ENCODE measurements at regions not wholly inside any gene's neighbourhood (a gene's known extent, or its start where the extent isn't known, plus 50 kb on each side); places are given as distances from the start of the nearest gene placed in this dataset.

DNA sequence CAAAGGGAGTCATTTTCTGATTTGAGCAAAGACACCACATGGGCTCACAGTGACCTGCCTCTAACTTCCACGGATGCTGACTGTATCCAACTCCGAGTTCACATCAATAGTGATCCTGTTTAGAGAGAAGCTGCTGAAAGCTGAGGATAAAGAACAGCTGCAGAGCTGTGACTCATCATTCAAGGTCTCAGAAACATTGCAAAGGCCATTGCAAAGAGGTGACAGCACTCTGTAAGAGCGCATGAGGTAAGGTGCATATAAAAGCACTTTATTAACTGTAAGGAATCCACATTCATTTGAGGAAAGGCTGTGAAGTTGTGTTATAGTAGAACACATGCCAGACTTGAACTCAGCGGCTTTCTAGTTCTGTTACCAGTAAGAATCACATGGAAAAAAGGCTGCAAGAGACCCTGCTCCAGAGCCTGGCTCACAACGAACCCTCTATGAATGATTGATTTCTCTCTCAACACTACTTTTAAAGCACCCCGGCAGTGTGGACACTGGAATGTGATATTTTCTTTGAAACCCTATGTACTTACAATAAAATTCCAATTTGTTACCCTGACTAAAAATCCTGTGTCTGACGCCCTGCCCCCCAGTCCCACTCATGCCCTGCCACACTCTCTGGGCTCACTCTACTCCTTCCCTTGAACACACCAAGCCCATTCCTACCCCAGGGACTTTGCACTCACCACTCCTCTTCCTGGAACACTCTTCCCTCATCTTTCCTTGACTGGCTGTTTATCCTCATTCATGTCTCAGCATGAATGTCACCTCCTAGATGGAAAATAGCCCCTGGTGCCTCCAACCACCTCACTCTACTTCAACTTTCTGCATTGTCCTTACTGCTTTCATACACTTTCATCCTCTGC, 111.2 kb downstream of the LSM3 start:
- TF ChIP-seq, protein P1, sequence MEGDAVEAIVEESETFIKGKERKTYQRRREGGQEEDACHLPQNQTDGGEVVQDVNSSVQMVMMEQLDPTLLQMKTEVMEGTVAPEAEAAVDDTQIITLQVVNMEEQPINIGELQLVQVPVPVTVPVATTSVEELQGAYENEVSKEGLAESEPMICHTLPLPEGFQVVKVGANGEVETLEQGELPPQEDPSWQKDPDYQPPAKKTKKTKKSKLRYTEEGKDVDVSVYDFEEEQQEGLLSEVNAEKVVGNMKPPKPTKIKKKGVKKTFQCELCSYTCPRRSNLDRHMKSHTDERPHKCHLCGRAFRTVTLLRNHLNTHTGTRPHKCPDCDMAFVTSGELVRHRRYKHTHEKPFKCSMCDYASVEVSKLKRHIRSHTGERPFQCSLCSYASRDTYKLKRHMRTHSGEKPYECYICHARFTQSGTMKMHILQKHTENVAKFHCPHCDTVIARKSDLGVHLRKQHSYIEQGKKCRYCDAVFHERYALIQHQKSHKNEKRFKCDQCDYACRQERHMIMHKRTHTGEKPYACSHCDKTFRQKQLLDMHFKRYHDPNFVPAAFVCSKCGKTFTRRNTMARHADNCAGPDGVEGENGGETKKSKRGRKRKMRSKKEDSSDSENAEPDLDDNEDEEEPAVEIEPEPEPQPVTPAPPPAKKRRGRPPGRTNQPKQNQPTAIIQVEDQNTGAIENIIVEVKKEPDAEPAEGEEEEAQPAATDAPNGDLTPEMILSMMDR (IDR thresholded peaks at IDR 0.05; ENCODE audit: low read depth, low read length, missing control alignments): no peak
- no peak overlapping the region for H3K4me3 ChIP-seq (replicated peaks; ENCODE audit: low read depth, low read length)
- DNase-seq (ENCODE audit: extremely low read depth, low read depth): peak; percentile 96

DNA sequence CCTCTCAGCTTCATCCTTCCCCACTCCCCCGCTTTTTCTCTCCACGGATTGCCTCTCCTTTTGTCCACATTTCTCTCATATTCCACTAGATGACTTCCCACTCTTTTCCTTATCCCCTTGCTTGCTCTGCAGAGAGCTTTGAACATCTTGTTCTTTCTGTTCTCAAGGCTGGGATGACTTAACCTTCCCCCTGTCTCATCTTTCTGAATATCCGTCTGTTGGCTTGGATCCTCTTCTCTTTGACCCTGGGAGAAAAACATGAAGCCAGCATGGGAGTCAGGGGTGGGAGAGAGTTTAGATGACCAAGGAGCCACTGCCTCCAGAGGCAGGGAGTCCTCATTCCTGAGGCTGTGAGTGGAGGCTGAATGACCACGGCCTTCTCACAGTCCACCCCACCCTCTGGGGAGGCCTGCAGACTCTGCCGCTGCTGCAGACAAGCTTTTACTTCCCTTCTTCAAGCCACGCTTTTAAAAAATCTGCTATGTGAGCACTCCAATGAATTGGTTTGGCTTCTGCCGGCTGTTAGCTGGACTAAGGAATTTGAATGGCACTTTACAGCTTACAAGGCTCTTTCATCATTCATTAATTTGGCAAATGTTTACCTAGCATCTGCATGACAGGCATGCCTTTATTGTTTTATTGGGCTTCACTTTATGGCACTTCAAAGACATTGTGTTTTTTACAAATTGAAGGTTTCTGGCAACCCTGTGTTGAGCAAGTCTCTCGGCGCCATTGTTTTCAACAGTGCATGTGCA, 111.6 kb upstream of the SLC6A6 start:
- DNase-seq (ENCODE audit: extremely low read depth, low read depth): no peak
- TF ChIP-seq, protein P1 (IDR thresholded peaks at IDR 0.05; ENCODE audit: low read depth, low read length, missing control alignments): no peak
- no peak overlapping the region for H3K4me3 ChIP-seq (replicated peaks; ENCODE audit: low read depth, low read length)

DNA sequence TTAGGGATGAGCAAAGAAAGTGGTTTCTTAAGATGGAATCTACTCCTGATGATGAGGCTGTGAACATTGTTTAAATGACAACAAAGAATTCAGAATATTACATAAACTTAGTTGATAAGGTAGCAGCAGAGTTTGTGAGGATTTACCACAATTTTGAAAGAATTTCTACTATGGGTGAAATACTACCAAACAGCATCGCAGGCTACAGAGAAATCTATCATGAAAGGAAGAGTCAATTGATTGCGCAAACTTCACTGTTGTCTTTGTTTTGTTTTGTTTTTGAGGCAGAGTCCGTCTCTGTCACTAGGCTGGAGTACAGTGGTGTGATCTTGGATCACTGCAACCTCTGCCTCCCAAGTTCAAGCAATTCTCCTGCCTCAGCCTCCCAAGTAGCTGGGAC, 107.4 kb upstream of the SLC6A6 start:
- TF ChIP-seq, protein P1 (IDR thresholded peaks at IDR 0.05; ENCODE audit: low read depth, low read length, missing control alignments): no peak
- DNase-seq (ENCODE audit: extremely low read depth, low read depth): no peak
- H3K4me3 ChIP-seq (replicated peaks; ENCODE audit: low read depth, low read length): no peak overlapping the region

DNA sequence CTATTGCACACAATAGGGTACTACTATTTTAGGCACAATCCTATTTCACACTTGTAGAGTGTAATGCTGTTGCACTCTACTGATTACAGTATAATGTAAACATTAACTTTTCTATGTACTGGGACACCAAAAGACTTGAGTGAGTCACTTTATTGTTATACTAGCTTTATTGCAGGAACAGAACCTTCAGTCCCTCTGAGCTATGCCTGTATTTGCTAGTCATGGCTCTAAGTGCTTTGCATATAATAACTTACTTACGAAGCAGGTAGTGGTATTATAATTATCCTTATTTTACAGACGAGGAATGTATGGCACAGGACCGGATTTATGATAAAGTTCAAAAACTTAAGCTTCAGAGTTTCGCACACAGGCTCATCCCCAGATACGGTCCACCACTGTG, 106.6 kb upstream of the SLC6A6 start:
- TF ChIP-seq, protein P1 (IDR thresholded peaks at IDR 0.05; ENCODE audit: low read depth, low read length, missing control alignments): no peak
- DNase-seq (ENCODE audit: extremely low read depth, low read depth): no peak
- no peak overlapping the region for H3K4me3 ChIP-seq (replicated peaks; ENCODE audit: low read depth, low read length)

DNA sequence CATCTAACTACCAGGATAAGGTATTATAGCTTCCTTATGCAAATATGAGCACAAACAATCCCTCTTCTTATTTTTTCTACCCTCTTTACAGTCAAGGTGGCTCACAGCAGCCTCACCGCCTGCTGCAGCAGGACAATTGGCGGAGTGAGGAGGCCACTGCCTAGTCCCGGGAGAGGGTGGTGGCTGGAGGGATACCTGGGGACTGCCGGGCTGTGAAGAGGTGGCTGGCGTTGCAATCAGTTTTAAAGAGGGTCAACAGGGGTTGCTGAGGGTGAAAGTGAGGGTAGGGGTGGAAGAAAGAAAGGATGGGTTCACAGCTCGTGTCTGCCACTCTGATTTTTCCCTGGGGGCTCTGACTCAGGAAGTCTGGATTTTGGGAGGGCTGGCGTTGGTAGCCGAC, 105.1 kb upstream of the SLC6A6 start:
- H3K4me3 ChIP-seq (replicated peaks; ENCODE audit: low read depth, low read length): no peak overlapping the region
- no peak for DNase-seq (ENCODE audit: extremely low read depth, low read depth)
- TF ChIP-seq, protein P1 (IDR thresholded peaks at IDR 0.05; ENCODE audit: low read depth, low read length, missing control alignments): no peak

DNA sequence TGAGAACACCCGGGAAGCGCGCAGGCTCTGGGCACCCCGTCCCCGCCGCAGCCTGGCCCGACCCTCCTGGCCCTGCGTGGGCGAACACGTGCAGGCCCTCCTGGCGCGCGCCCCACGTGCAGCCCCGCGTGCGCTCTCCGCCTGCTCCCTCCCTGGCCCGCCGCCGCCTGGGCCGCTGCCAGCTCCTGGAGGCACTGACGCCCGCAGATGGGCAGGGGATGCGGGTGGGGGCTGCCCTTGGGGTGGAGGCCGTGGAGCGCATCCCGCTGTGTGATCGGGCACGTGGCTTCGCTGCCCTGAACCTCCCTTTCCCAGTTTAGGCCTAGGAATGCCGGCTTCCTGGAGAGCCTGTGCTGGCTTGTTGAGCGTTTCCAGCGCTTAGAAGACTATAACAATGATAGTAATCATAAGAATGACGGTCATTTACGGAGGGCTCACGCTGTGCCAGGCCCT, 104.6 kb upstream of the SLC6A6 start:
- DNase-seq (ENCODE audit: extremely low read depth, low read depth): no peak

More for the DNA sequence above, 104.6 kb upstream of the SLC6A6 start:
- no peak overlapping the region for H3K4me3 ChIP-seq (replicated peaks; ENCODE audit: low read depth, low read length)
- TF ChIP-seq, protein P1 (IDR thresholded peaks at IDR 0.05; ENCODE audit: low read depth, low read length, missing control alignments): no peak
